Activated CD4-positive, alpha-beta T cell treated with anti-CD3 and anti-CD28 coated beads, Interleukin-2, amount 10 ng/mL, durations not matched to agents 7 days and 5 days (primary cell): ENCODE measurements at regions not wholly inside any gene's neighbourhood (a gene's known extent, or its start where the extent isn't known, plus 50 kb on each side); places are given as distances from the start of the nearest gene placed in this dataset.
A peak's percentile ranks its signal among the peaks of the same experiment; 100 is the strongest.
"Not testable (repeated sequence)": the region's sequence is repeated elsewhere in the genome, so short reads cannot be mapped to it uniquely, and the experiment has no call there.

Experiments used
- CTCF ChIA-PET: fragments of 350-600 bp; sonication (Branson Sonifier 250); formaldehyde crosslinking; loops from one replicate; lab custom pipeline; 2021; ENCODE audit warnings: antibody characterized with exemption; lab: Charles Lee
- POLR2A ChIA-PET: fragments of 350-600 bp; sonication (Branson Sonifier 250); formaldehyde crosslinking; loops from one replicate; lab custom pipeline; 2021; ENCODE audit warnings: antibody characterized with exemption; lab: Charles Lee
- DNase-seq: peaks from one replicate; pipeline ENCODE4 v3.0.0-alpha.2; 2020
- H3K27ac Mint-ChIP-seq: one replicate; pipeline ENCODE4 v1.8.0; 2021; ENCODE audit warnings: mild to moderate bottlenecking, moderate library complexity, mixed read lengths
- H3K27me3 Mint-ChIP-seq: one replicate; pipeline ENCODE4 v1.8.0; 2021; ENCODE audit warnings: mixed read lengths
- H3K36me3 Mint-ChIP-seq: one replicate; pipeline ENCODE4 v1.8.0; 2021; ENCODE audit warnings: low read depth, mixed read lengths
- H3K4me1 Mint-ChIP-seq: one replicate; pipeline ENCODE4 v1.8.0; 2021; ENCODE audit warnings: mixed read lengths
- H3K4me3 Mint-ChIP-seq: one replicate; pipeline ENCODE4 v1.8.0; 2021; ENCODE audit warnings: mild to moderate bottlenecking, moderate library complexity, mixed read lengths
- H3K9me3 Mint-ChIP-seq: one replicate; pipeline ENCODE4 v1.8.0; 2021; ENCODE audit warnings: mixed read lengths

DNA sequence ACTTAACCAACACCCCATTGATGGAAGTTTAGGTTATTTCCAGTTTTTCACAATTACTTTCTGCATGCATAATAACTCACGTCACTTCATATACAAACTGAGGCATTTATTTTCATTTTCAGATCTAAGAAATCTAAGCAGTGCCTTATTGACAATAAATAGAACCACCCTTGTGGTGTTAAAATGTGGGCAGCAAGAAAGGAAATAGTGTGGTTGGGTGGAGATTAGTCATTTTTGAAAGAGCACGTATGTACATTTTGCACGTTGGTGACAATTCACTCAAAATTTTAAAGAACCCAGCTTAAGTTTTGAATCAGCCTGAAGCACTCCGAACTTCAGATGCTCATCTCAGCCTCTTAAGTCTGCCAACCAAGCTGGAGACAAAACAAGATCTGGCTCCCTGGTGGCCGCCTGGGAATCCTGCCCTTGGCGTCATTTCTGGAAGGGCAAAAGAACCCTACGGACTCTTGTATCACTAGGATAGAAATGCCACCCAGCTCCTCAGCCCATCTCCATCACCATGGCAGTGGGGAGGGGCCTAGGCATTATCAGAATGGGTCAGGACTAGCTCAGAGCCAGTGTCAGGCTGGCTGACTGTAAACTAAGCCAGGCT is 89.5 kb upstream of the BCL2L14 start:
- POLR2A ChIA-PET = interaction anchor here (0.6 to 1.1 kb wide), 3 partner anchors 17 to 332 kb away, joined by 3 to 4 read pairs (median 3); partner anchors contain the start of gene ETV6
- H3K4me1 Mint-ChIP-seq = peaks cover 62% of the 10 kb centered on the region

DNA sequence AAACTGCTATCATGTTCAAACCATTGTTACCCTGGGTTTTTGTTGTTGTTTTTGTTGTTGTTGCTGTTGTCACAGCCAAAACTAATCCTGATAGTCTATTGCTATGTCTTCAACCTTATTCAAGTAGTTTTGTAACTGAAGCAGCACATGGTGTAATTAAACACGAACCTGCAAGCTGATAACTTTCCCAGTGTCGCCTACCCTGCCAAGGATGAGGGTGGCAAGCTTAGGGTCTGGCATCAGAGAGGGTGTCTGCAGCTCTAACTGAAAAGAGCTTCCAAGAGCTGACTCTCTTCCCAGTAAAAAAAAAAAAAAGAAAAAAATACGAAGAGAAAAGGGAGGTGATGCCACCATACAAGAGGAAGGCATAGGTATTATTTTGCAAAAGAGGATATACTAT is 86.3 kb upstream of the BCL2L14 start:
- H3K36me3 Mint-ChIP-seq = peaks cover 63% of the 10 kb centered on the region
- peaks cover 61% of the 10 kb centered on the region for H3K9me3 Mint-ChIP-seq
- POLR2A ChIA-PET = no interaction called here
- H3K27ac Mint-ChIP-seq = no peak overlapping the region
- H3K4me1 Mint-ChIP-seq = peaks cover 46% of the 10 kb centered on the region
- CTCF ChIA-PET = interaction anchor here (1.1 to 1.6 kb wide), 5 partner anchors 15 to 89 kb away, joined by 3 to 5 read pairs (median 4); no protein-coding TSS in a partner anchor
- no peak for DNase-seq
- H3K27me3 Mint-ChIP-seq = no peaks in the 10 kb centered on the region
- no peak overlapping the region for H3K4me3 Mint-ChIP-seq

More for the DNA sequence above, 89.5 kb upstream of the BCL2L14 start:
- peaks cover 44% of the 10 kb centered on the region for H3K9me3 Mint-ChIP-seq
- CTCF ChIA-PET = interaction anchor here (0.7 to 3.0 kb wide), 8 partner anchors 11 to 28 kb away, joined by 3 to 16 read pairs (median 4); no protein-coding TSS in a partner anchor
- peak overlapping the region; percentile 96 for H3K27ac Mint-ChIP-seq
- peak; percentile 79 for DNase-seq
- H3K36me3 Mint-ChIP-seq = peaks cover 55% of the 10 kb centered on the region
- peak overlapping the region; percentile 11 for H3K4me3 Mint-ChIP-seq
- no peaks in the 10 kb centered on the region for H3K27me3 Mint-ChIP-seq

DNA sequence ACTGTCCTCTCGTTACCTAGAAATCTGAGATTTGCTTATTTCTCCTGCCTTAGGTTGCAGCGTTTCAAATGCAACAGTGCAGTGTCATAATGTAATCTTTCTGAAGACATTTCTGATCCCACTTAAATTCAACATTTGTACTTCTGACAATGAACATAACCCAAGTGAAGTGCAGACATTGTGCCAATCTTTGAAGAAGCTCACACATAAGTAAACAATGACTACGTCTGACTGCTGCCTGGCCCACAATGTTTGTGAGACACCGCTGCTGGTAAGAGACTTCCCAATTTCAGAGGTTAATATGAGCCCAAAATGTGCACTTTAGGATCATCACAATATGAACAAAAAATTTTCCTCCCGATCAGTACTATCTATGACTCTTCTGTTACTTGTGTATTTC is 84.6 kb upstream of the BCL2L14 start:
- CTCF ChIA-PET = interaction anchor here (1.0 to 1.6 kb wide), 2 partner anchors 10 to 17 kb away, joined by 4 read pairs; no protein-coding TSS in a partner anchor
- peak overlapping the region; percentile 17 for H3K27ac Mint-ChIP-seq
- no peak overlapping the region for H3K4me3 Mint-ChIP-seq
- peaks cover 33% of the 10 kb centered on the region for H3K4me1 Mint-ChIP-seq
- H3K27me3 Mint-ChIP-seq = no peaks in the 10 kb centered on the region
- POLR2A ChIA-PET = no interaction called here
- no peak for DNase-seq
- peaks cover 54% of the 10 kb centered on the region for H3K36me3 Mint-ChIP-seq
- H3K9me3 Mint-ChIP-seq = peaks cover 61% of the 10 kb centered on the region

DNA sequence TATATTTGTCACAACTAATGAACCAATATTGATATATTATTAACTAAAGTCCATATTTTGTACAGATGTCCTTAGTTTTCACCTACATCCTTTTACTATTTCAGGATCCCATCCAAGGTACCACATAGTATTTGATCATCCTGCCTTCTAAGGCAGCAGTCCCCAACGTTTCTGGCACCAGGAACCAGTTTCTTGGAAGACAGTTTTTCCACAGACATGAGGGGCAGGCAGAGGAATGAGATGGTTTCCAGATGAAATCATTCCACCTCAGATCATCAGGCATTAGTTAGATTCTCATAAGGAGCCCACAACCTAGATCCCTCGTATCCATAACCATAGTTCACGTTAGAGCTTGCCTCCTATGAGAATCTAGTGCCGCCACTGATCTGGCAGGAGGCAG is 82.8 kb upstream of the BCL2L14 start:
- no peak overlapping the region for H3K27ac Mint-ChIP-seq

DNA sequence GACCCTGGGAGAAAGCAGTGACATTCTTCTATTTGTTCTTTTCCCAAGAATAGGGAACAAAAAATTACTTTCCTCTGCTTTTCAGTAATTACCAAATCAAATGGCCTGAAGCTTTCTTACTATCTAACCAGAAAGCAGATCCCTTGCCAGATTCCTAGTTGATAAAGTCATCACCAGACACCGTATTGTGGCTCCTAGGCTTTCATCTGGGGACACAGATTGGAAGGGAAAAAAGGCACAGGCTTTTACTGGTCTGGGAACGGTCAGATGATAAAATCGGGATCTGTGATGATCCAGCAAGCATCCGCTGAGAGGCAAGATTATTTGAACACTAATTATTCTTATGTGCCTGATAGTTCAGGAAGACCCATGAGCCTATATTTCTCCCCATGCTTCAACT is 79.1 kb upstream of the BCL2L14 start:
- POLR2A ChIA-PET = no interaction called here
- Mint-ChIP-seq H3K4me1 (peaks cover 11% of the 10 kb centered on the region), H3K9me3 (peaks cover 42% of the 10 kb centered on the region), H3K4me3 (no peak overlapping the region), H3K27me3 (no peaks in the 10 kb centered on the region), H3K27ac (no peak overlapping the region), H3K36me3 (peaks cover 32% of the 10 kb centered on the region)
- CTCF ChIA-PET = interaction anchor here (0.6 to 1.7 kb wide), 4 partner anchors 9 to 41 kb away, joined by 3 to 5 read pairs (median 4); no protein-coding TSS in a partner anchor
- no peak for DNase-seq

More for the DNA sequence above, 82.8 kb upstream of the BCL2L14 start:
- Mint-ChIP-seq H3K27me3 (no peaks in the 10 kb centered on the region), H3K4me3 (no peak overlapping the region), H3K9me3 (peaks cover 56% of the 10 kb centered on the region), H3K36me3 (peaks cover 51% of the 10 kb centered on the region), H3K4me1 (peaks cover 18% of the 10 kb centered on the region)
- POLR2A ChIA-PET = no interaction called here
- CTCF ChIA-PET = no interaction called here
- no peak for DNase-seq

DNA sequence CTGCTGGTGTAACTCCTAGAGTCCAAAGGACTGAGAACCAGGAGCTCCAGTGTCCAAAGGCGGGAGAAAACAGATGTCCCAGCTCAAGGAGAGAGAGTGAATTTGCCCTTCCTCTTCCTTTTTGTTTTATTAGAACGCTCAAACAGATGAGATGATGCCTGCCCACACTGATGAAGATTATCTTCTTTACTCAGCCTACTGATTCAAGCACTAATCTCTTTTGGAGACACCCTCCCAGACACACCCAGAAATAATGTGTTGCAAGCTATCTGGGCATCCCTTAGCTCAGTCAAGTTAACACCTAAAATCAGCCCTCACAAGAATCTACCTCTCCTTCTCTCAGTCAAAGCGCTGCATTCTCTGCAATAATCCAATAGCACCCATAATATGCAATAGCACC is 78.2 kb upstream of the BCL2L14 start:
- POLR2A ChIA-PET = no interaction called here
- H3K27ac Mint-ChIP-seq = no peak overlapping the region
- peaks cover 32% of the 10 kb centered on the region for H3K36me3 Mint-ChIP-seq
- H3K4me3 Mint-ChIP-seq = no peak overlapping the region
- CTCF ChIA-PET = interaction anchor here (0.9 to 1.5 kb wide), 4 partner anchors 9 to 17 kb away, joined by 4 to 7 read pairs (median 4); no protein-coding TSS in a partner anchor
- H3K27me3 Mint-ChIP-seq = no peaks in the 10 kb centered on the region
- H3K4me1 Mint-ChIP-seq = peaks cover 14% of the 10 kb centered on the region
- peaks cover 39% of the 10 kb centered on the region for H3K9me3 Mint-ChIP-seq
- no peak for DNase-seq

DNA sequence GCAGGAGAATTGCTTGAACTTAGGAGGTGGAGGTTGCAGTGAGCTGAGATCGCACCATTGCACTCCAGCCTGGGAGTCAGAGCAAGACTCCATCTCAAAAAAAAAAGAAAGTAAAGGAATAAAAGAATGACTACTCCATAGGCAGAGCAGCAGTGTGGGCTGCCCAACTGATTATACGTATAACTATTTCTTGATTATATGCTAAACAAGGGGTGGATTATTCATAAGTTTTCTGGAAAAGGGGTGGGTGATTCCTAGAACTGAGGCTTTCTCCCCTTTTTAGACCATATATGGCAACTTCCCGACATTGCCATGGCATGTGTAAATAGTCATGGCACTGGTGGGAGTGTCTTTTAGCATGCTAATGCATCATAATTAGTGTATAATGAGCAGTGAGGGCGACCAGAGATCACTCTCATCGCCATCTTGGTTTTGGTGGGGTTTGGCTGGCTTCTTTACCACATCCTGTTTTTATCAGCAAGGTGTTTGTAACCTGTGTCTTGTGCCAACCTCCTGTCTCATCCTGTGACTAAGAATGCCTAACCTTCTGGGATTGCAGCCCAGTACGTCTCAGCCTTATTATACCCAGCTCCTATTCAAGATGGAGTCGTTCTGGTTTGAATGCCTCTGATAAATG is 72.3 kb upstream of the BCL2L14 start:
- H3K27me3 Mint-ChIP-seq = not testable (repeated sequence)
- ChIA-PET CTCF (interaction anchor here (1.0 kb wide), 1 partner anchor 27 kb away, joined by 3 read pairs; no protein-coding TSS in a partner anchor), POLR2A (interaction anchor here (0.7 kb wide), 1 partner anchor 17 kb away, joined by 3 read pairs; no protein-coding TSS in a partner anchor)
- peak; percentile 73 for DNase-seq
- Mint-ChIP-seq H3K9me3 (peaks cover 27% of the 10 kb centered on the region), H3K4me3 (peak overlapping the region; percentile 16), H3K27ac (peak overlapping the region; percentile 92), H3K36me3 (peaks cover 33% of the 10 kb centered on the region), H3K4me1 (peaks cover 41% of the 10 kb centered on the region)

DNA sequence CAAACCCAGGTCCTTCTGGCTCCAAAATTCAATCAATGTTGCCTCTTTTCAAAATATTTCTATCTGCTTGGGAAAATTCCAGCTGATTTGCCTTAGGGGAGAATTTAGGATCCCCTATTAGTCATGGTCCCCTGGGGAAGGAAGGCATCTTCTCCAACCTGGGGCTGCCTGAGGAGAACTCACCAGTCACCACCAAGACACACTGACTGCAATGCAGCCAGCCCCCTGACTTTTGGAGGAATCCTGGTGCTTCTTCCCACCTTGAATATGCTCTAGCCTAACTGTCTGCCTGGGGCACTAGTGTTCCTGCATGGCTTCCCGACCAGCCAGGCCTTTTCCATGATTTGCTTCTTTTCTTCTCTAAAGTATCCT is 71.8 kb upstream of the BCL2L14 start:
- peak overlapping the region; percentile 92 for H3K27ac Mint-ChIP-seq
- no peak for DNase-seq
- H3K36me3 Mint-ChIP-seq = peaks cover 36% of the 10 kb centered on the region
- H3K27me3 Mint-ChIP-seq = no peaks in the 10 kb centered on the region
- POLR2A ChIA-PET = interaction anchor here (0.7 kb wide), 1 partner anchor 18 kb away, joined by 3 read pairs; no protein-coding TSS in a partner anchor
- CTCF ChIA-PET = interaction anchor here (1.0 to 2.3 kb wide), 3 partner anchors 11 to 26 kb away, joined by 3 to 11 read pairs (median 4); no protein-coding TSS in a partner anchor
- no peak overlapping the region for H3K4me3 Mint-ChIP-seq
- H3K9me3 Mint-ChIP-seq = peaks cover 27% of the 10 kb centered on the region
- peaks cover 41% of the 10 kb centered on the region for H3K4me1 Mint-ChIP-seq

DNA sequence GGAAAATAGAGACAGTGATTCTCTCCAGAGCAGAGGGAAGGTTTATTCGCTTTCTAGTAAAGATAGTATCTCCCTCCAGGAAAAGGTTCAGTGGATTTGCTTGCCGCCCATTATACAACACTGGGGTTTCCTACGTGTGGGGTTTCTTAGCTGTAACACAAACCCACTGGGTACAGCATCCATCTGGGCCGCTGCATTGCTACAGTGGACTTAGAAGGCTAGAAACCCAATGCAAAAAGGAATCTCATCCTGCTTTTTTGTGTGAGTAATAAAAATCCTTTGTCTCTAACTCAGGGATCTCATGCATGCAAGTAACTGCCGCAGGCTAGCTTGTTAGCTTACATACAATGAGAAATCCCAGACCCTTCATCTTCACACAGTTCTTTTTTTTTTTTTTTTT is 67.1 kb upstream of the BCL2L14 start:
- Mint-ChIP-seq H3K9me3 (peaks cover 22% of the 10 kb centered on the region), H3K36me3 (peaks cover 32% of the 10 kb centered on the region), H3K27ac (no peak overlapping the region), H3K27me3 (no peaks in the 10 kb centered on the region), H3K4me3 (no peak overlapping the region), H3K4me1 (peaks cover 53% of the 10 kb centered on the region)
- ChIA-PET CTCF (interaction anchor here (1.6 to 3.2 kb wide), 2 partner anchors 14 to 22 kb away, joined by 8 to 15 read pairs; no protein-coding TSS in a partner anchor), POLR2A (no interaction called here)
- no peak for DNase-seq

DNA sequence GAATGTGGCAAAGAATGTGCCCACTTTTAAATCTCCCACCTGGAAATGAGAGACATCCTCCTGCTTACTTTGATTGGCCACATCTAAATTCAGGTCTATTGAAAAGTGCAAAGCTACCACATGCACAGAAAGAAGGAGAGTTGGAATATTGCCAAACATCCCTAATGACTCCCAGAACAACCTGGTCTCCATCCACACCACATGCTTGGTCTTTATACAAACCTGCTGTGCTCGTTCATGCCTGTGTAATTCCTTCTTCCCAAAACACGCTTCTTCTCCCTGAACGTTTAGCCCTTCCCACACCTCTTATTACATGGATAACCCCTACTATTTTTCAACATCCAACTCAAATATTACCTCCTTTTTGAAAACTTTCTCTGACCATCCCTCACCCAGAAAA is 66.2 kb upstream of the BCL2L14 start:
- Mint-ChIP-seq H3K4me3 (no peak overlapping the region), H3K4me1 (peaks cover 54% of the 10 kb centered on the region), H3K27ac (no peak overlapping the region), H3K27me3 (no peaks in the 10 kb centered on the region), H3K9me3 (peaks cover 16% of the 10 kb centered on the region), H3K36me3 (peaks cover 25% of the 10 kb centered on the region)
- ChIA-PET CTCF (interaction anchor here (3.2 kb wide), 1 partner anchor 23 kb away, joined by 15 read pairs; no protein-coding TSS in a partner anchor), POLR2A (no interaction called here)
- no peak for DNase-seq

DNA sequence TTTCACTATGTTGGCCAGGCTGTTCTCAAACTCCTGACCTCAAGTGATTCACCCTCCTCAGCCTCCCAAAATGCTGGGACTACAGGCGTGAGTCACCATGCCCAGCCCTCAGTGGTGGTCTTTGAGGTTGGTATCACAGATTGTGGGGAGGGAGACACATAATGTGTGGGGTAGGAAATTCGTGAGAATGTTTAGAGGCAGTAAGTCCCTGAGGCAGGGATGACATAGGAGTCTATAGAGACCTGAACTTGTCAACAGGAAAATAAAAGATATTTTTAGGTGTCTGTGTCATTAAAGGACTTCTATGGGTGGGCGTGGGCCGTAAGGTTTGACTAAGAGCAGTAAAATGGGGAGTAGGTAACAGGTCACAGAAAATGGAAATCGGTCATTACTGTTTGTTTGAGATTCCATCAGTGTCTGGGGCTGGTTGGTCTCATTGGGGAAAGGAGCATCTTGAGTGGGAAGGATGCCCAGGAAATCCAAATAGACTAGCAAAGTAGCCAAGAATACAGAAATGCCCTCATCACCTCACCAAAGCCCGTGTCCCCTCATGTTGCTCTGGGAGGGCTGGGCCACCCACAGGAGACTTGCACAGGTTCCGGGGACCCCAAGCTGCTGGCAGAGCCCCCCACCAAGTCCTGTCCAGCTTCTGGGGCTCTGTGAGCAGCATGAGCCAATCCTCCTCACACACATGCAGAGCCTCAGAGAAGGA is 63.6 kb upstream of the BCL2L14 start:
- H3K9me3 Mint-ChIP-seq = peaks cover 13% of the 10 kb centered on the region
- ChIA-PET CTCF (interaction anchor here (0.6 to 4.2 kb wide), 11 partner anchors 10 to 382 kb away, joined by 3 to 23 read pairs (median 4); no protein-coding TSS in a partner anchor), POLR2A (no interaction called here)
- peaks cover 21% of the 10 kb centered on the region for H3K36me3 Mint-ChIP-seq
- peaks cover 72% of the 10 kb centered on the region for H3K4me1 Mint-ChIP-seq
- H3K27me3 Mint-ChIP-seq = no peaks in the 10 kb centered on the region
- H3K4me3 Mint-ChIP-seq = no peak overlapping the region
- DNase-seq = peak; percentile 35
- H3K27ac Mint-ChIP-seq = peak overlapping the region; percentile 97

DNA sequence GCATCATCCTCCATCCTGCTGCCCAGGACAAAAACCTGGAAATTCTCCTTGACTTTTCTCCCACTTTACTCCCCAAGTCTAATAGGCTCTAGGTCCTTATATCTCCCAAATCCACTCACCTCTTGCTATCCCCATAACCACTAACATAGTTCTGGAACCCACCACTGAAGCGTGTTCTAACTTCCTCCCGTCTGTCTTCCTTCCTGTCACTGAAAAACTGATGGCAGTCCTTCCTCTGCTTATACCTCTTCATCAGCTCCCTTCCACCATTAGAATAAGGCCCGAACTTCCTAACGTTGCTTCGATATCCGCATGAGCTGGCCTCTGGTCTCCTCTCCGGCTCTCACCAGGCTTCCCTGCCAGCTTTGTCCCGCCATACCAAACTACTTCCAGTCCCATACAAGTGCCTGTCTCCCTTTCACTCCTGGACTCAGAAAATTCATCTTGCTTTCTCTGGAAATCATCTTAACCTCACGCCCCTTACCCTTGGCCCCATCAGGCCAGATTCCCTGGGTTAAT is 63.0 kb upstream of the BCL2L14 start:
- Mint-ChIP-seq H3K4me1 (peaks cover 75% of the 10 kb centered on the region), H3K27ac (peak overlapping the region; percentile 97), H3K4me3 (peak overlapping the region; percentile 68), H3K27me3 (no peaks in the 10 kb centered on the region), H3K9me3 (peaks cover 13% of the 10 kb centered on the region), H3K36me3 (peaks cover 26% of the 10 kb centered on the region)
- POLR2A ChIA-PET = interaction anchor here (1.5 kb wide), 1 partner anchor 27 kb away, joined by 3 read pairs; no protein-coding TSS in a partner anchor
- CTCF ChIA-PET = interaction anchor here (0.6 to 4.2 kb wide), 16 partner anchors 8 to 433 kb away, joined by 3 to 23 read pairs (median 4); no protein-coding TSS in a partner anchor
- DNase-seq = no peak
